Esophagus muscularis mucosa (tissue), 4 donors: ENCODE measurements at regions not wholly inside any gene's neighbourhood (a gene's known extent, or its start where the extent isn't known, plus 50 kb on each side); places are given as distances from the start of the nearest gene placed in this dataset.

Source experiments
- CTCF ChIP-seq, 3 experiments: fragments of 200-600 bp in 2 of 3; fragments of 450-650 bp in 1 of 3; sonication (generic) in 2 of 3; IDR thresholded peaks; one replicate each; pipeline ENCODE4 v1.5.1; 2017 to 2019; ENCODE audit warnings: antibody characterized with exemption in 3 of 3, mild to moderate bottlenecking in 2 of 3, moderate library complexity in 1 of 3
- EP300 ChIP-seq: sonication (generic); formaldehyde crosslinking; IDR thresholded peaks from one replicate; pipeline ENCODE4 v1.6.1; 2017; ENCODE audit warnings: antibody characterized with exemption
- POLR2A ChIP-seq: fragments of 450-650 bp; IDR thresholded peaks from one replicate; pipeline ENCODE4 v1.6.1; 2017; ENCODE audit warnings: antibody characterized with exemption, moderate library complexity, mild to moderate bottlenecking, low read depth
- POLR2AphosphoS5 ChIP-seq, 2 donors: sonication (generic); formaldehyde crosslinking; IDR thresholded peaks; one replicate each; pipeline ENCODE4 v1.6.1; 2017; ENCODE audit warnings: antibody characterized with exemption in 2 of 2

- TF ChIP-seq CTCF (IDR thresholded peaks at IDR 0.05) (no peak), POLR2AphosphoS5 (IDR thresholded peaks at IDR 0.05) (no peak), POLR2A (no peak), EP300 (no peak)
Observed at GRCh38 chr6:142699391-142699790, 245.6 kb downstream of the HIVEP2 start.
